Activated T-cell treated with anti-CD3 and anti-CD28 coated beads for 4 hours (primary cell): ENCODE measurements at regions not wholly inside any gene's neighbourhood (a gene's known extent, or its start where the extent isn't known, plus 50 kb on each side); places are given as distances from the start of the nearest gene placed in this dataset.

Source experiments
- DNase-seq: peaks from one replicate; pipeline ENCODE4 v3.0.0-alpha.2; 2020

GRCh38 chr2:146918280-146918679 lies 926.5 kb upstream of the ACVR2A start:
- no peak for DNase-seq

- no peak for DNase-seq
Observed at GRCh38 chr2:146917431-146918042, 927.3 kb upstream of the ACVR2A start.

GRCh38 chr2:146916914-146917313 lies 927.9 kb upstream of the ACVR2A start:
- DNase-seq = no peak

- no peak for DNase-seq
Observed at GRCh38 chr2:146913476-146913875, 931.4 kb upstream of the ACVR2A start.

GRCh38 chr2:146912536-146912935 lies 932.3 kb upstream of the ACVR2A start:
- DNase-seq = no peak

GRCh38 chr2:146908776-146909175 lies 936.1 kb upstream of the ACVR2A start:
- no peak for DNase-seq

GRCh38 chr2:146898083-146898482 lies 946.7 kb upstream of the ACVR2A start:
- no peak for DNase-seq

GRCh38 chr2:146894514-146894913 lies 950.3 kb upstream of the ACVR2A start:
- no peak for DNase-seq

- no peak for DNase-seq
Observed at GRCh38 chr2:146893500-146894041, 951.3 kb upstream of the ACVR2A start.

GRCh38 chr2:146890491-146890890 lies 954.3 kb upstream of the ACVR2A start:
- DNase-seq = no peak

- no peak for DNase-seq
Observed at GRCh38 chr2:146879882-146880281, 964.9 kb upstream of the ACVR2A start.

GRCh38 chr2:146874260-146874658 lies 970.6 kb upstream of the ACVR2A start:
- no peak for DNase-seq

- DNase-seq = no peak
Observed at GRCh38 chr2:146873646-146874259, 971.1 kb upstream of the ACVR2A start.

- no peak for DNase-seq
Observed at GRCh38 chr2:146873056-146873455, 971.8 kb upstream of the ACVR2A start.

GRCh38 chr2:146870691-146871090 lies 974.1 kb upstream of the ACVR2A start:
- no peak for DNase-seq

GRCh38 chr2:146869328-146869727 lies 975.5 kb upstream of the ACVR2A start:
- no peak for DNase-seq

- no peak for DNase-seq
Observed at GRCh38 chr2:146868051-146868450, 976.8 kb upstream of the ACVR2A start.

- DNase-seq = no peak
Observed at GRCh38 chr2:146867477-146867986, 977.3 kb upstream of the ACVR2A start.

- DNase-seq = no peak
Observed at GRCh38 chr2:146853741-146854444, 990.9 kb upstream of the ACVR2A start.

GRCh38 chr2:146852661-146853060 lies 992.2 kb upstream of the ACVR2A start:
- DNase-seq = no peak

GRCh38 chr2:146850746-146851145 lies 994.1 kb upstream of the ACVR2A start:
- DNase-seq = no peak

GRCh38 chr2:146847846-146848245 lies 997.0 kb upstream of the ACVR2A start:
- no peak for DNase-seq

- no peak for DNase-seq
Observed at GRCh38 chr2:146844226-146844990, 1000.4 kb upstream of the ACVR2A start.
